ENCODE measurements at regions not wholly inside any gene's neighbourhood (a gene's known extent, or its start where the extent isn't known, plus 50 kb on each side); places are given as distances from the start of the nearest gene placed in this dataset.

GRCh38 chr20:61026731-61027130 is 225.3 kb upstream of the CDH4 start:
- ChIA-PET CTCF (interaction anchor here (0.6 to 0.7 kb wide), 2 partner anchors 9 to 91 kb away, joined by 3 read pairs; no protein-coding TSS in a partner anchor), POLR2A (no interaction called here)
- no peaks in the 10 kb centered on the region for H3K4me1 ChIP-seq
- H3K9me3 ChIP-seq: no peaks in the 10 kb centered on the region
- H3K4me3 ChIP-seq: no peak overlapping the region
- no peak for FAIRE-seq
- WGBS (ENCODE audit: missing lambda C conversion rate): 39% methylated on average over 5 of the region's 5 CpGs
- no peak overlapping the region for H3K4me2 ChIP-seq
- ATAC-seq: no peak
- TF ChIP-seq CBX2 (IDR thresholded peaks at IDR 0.05; ENCODE audit: borderline replicate concordance, low read depth): no peak
- no peak for TF ChIP-seq ZNF302 (CRISPR knock-in tag; IDR thresholded peaks at IDR 0.05)
- TF ChIP-seq RAD21 (conservative IDR thresholded peaks at IDR 0.05 in 1 of 2, IDR thresholded peaks at IDR 0.05 in 1 of 2): no peak
- TF ChIP-seq MAZ (IDR thresholded peaks at IDR 0.05; ENCODE audit: borderline replicate concordance, low read depth, low read length): no peak
- no peak for TF ChIP-seq EHMT2 (IDR thresholded peaks at IDR 0.05; ENCODE audit: low read depth)
- no peak for TF ChIP-seq ESRRA (IDR thresholded peaks at IDR 0.05; ENCODE audit: borderline replicate concordance, low read length)
- TF ChIP-seq MAX (IDR thresholded peaks at IDR 0.05): no peak
- no peak for TF ChIP-seq KDM1A (IDR thresholded peaks at IDR 0.05; ENCODE audit: low read depth)
- TF ChIP-seq POLR2A (IDR thresholded peaks at IDR 0.05; ENCODE audit: low read length): no peak
- TF ChIP-seq SMC3 (IDR thresholded peaks at IDR 0.05): no peak
- no peak for TF ChIP-seq PBX3 (IDR thresholded peaks at IDR 0.05)
- TF ChIP-seq RCOR1 (IDR thresholded peaks at IDR 0.05; ENCODE audit: low read depth, low read length): no peak
- TF ChIP-seq NR3C1 (IDR thresholded peaks at IDR 0.05): no peak
- TF ChIP-seq HOXA7 (CRISPR knock-in tag; IDR thresholded peaks at IDR 0.05): no peak
- TF ChIP-seq ZSCAN20 (CRISPR knock-in tag; IDR thresholded peaks at IDR 0.05): no peak
- TF ChIP-seq HEYL (CRISPR knock-in tag; IDR thresholded peaks at IDR 0.05): no peak
- TF ChIP-seq HMGXB4 (CRISPR knock-in tag; IDR thresholded peaks at IDR 0.05; ENCODE audit: borderline replicate concordance): no peak
- H3K27ac ChIP-seq: no peak overlapping the region
- no peak for DNase-seq (ENCODE audit: low read depth in 1 of 2, low spot score in 1 of 2)

- Histone ChIP-seq H3K9me3 (no peaks in the 10 kb centered on the region), H3K4me2 (no peak overlapping the region), H3K27ac (no peak overlapping the region), H3K4me1 (no peaks in the 10 kb centered on the region), H3K4me3 (no peak overlapping the region)
- no peak for ATAC-seq
- no peak for DNase-seq (ENCODE audit: low read depth in 1 of 2, low spot score in 1 of 2)
- TF ChIP-seq SREBF2 (IDR thresholded peaks at IDR 0.05) (no peak), HMGXB4 (CRISPR knock-in tag; IDR thresholded peaks at IDR 0.05; ENCODE audit: borderline replicate concordance) (no peak)
- 67% methylated on average over 4 of the region's 4 CpGs for WGBS (ENCODE audit: missing lambda C conversion rate)
- no peak for FAIRE-seq
- ChIA-PET POLR2A (no interaction called here), CTCF (interaction anchor here (0.7 kb wide), 1 partner anchor 10 kb away, joined by 3 read pairs; no protein-coding TSS in a partner anchor)
These were observed 224.8 kb upstream of the CDH4 start for GRCh38 chr20:61027218-61027617.

GRCh38 chr20:61030130-61030529 is 221.9 kb upstream of the CDH4 start:
- Histone ChIP-seq H3K27ac (no peak overlapping the region), H3K9me3 (no peaks in the 10 kb centered on the region), H3K4me3 (no peak overlapping the region), H3K4me2 (no peak overlapping the region), H3K4me1 (no peaks in the 10 kb centered on the region)
- POLR2A ChIA-PET: no interaction called here
- ATAC-seq (no peak), FAIRE-seq (no peak), DNase-seq (ENCODE audit: low read depth in 1 of 2, low spot score in 1 of 2) (no peak)
- CTCF ChIA-PET: interaction anchor here (1.2 kb wide), 1 partner anchor 45 kb away, joined by 3 read pairs; no protein-coding TSS in a partner anchor
- no peak for TF ChIP-seq E2F6 (IDR thresholded peaks at IDR 0.05; ENCODE audit: borderline replicate concordance, low read depth)
- no peak for TF ChIP-seq CTCF (IDR thresholded peaks at IDR 0.05)
- no peak for TF ChIP-seq BCL3 (IDR thresholded peaks at IDR 0.05)
- TF ChIP-seq KDM1A (IDR thresholded peaks at IDR 0.05; ENCODE audit: low read depth): no peak
- TF ChIP-seq RFX5 (IDR thresholded peaks at IDR 0.05): no peak
- no peak for TF ChIP-seq PBX3 (IDR thresholded peaks at IDR 0.05)
